HG03097 (cell line): ENCODE measurements at regions not wholly inside any gene's neighbourhood (a gene's known extent, or its start where the extent isn't known, plus 50 kb on each side); places are given as distances from the start of the nearest gene placed in this dataset.

Source experiments
- ATAC-seq: cut with Tn5 transposase; IDR thresholded peaks from one replicate; pipeline ENCODE4 v1.9.1; 2021; ENCODE audit not compliant: unreplicated experiment, low FRiP score

DNA sequence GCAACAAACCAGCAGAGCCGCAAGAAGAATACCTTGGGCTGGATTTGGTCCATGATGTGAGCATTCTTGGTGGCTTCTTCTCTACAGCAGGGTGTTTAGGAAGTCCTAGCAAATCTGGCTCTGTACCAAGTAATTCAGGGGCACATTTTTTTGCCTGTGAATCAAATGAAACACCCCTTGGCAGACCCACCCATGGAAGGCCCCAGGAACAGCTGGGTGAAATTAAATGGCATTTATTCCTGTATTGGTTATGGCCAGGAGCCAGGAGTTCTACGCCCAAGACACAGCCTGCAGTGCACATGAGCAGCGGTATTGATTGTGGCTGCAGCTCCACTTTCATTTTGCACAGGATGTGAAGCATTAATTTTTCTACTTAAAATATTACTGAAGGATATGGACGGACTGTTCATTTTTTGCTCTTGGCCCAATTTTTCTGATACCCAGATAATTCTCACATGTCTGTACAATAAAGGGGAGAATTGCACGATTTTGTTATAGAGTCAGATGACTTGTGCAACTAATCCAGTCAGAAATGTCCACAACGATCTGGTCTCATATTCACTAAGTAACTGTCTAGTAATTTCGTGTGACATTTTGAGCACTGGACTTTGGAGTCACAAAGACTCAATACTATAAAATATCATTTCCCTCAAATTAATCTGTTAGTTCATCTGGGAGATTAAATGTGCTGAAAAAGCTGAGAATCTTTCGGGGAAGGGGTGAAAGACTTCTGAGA lies 120.7 kb upstream of the APC start:
- ATAC-seq, result no peak

GRCh38 chr5:112625246-112625645 lies 112.4 kb upstream of the APC start:
- ATAC-seq, result no peak

- ATAC-seq, result no peak
Measured at GRCh38 chr5:112625689-112626438, 111.8 kb upstream of the APC start.

DNA sequence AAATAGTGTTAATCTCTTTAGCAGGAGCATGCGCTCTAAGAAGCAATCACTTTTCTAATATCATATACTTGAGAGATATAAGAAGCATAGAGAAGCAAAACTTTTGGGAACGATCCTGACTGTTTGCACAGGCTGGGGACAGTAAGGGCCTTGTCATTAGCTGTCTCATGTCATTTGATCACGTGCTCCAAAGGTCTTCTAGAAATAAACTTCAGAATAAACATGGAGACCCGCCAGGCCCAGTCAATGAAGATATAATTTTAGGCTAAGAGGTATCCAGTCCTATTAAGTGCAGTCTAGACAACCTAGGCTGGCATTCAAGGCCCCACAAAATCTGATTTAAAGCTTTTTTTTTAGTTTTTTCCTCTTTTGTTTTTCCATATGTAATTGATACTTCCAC lies 111.0 kb upstream of the APC start:
- no peak for ATAC-seq

DNA sequence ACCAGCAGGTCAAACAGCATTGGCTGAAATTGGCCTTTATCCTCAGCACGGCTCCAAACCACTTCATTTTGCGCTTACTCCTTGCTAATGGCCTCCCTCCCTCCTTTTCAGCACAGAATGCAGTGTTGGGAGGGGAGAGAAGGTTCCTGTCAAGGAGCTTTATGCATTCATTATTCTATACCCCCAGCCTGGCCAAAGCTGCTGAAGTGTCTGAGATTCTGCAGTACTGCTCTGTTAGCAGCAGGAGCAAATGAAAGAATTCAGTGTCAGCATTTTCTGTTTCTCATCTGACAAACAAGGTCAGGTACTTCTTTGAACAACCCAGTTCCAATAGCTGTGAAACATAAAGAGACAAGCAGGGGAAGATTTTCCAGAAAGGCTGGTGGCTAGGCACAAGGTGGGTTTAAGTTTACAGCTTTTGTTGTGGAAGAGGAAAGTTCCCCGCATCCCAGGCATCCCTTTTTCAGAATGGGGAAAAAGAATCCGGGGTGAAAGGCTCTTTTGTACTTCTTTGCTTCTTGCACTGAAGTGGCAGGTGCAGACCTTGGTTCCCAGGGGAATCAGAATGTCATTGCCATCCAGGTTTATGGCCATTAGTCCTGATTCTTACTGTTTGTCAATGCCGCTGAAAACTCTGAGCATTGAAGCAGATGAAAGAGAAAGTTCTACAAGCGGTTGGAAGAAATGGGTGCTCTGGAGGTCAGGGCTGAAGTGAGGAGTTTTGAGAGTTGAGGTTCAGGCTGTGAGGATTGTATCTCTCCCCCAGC lies 109.3 kb upstream of the APC start:
- no peak for ATAC-seq

GRCh38 chr5:112630246-112631009 lies 107.3 kb upstream of the APC start:
- no peak for ATAC-seq

- ATAC-seq, result no peak
Measured at GRCh38 chr5:112634166-112634565, 103.5 kb upstream of the APC start.

DNA sequence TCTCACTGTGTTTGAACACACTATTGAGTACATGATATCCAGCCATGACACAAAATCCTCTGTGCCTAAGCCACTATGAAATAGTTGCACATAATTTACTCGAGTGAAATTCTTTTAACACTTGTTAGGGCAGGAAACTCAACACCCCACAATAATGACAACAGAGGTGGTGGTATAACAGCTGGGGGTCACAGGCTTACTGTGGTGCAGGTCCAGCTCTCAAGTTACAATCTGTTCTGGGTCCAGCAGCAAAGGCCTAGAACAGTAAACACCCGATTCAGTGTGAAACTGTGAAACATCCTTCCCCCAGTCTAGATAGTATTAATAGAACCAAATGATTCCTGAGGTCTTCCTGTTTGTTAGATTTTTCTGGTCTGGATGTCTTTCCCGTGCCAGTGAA lies 102.9 kb upstream of the APC start:
- ATAC-seq, result no peak

DNA sequence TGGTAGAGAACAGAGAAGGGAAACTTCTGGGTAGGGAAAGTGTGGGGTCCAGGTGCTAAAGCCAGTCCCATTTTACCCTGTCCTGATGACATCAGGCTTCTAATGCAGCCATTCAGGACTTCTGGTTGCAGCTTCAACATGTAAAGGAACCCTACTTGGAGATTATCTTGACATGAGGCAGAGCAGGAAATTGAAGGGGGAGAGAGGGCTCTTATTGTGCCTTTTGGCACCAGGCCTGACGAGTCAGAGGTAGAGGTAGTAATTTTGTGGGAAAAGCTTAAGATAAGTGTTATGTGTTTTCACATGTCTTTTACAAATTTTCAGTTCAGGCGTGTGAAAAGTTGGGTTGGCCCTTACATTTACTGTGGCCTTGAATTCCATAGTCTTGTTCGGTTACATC lies 102.4 kb upstream of the APC start:
- no peak for ATAC-seq

GRCh38 chr5:112635771-112636731 lies 101.6 kb upstream of the APC start:
- ATAC-seq, result no peak

DNA sequence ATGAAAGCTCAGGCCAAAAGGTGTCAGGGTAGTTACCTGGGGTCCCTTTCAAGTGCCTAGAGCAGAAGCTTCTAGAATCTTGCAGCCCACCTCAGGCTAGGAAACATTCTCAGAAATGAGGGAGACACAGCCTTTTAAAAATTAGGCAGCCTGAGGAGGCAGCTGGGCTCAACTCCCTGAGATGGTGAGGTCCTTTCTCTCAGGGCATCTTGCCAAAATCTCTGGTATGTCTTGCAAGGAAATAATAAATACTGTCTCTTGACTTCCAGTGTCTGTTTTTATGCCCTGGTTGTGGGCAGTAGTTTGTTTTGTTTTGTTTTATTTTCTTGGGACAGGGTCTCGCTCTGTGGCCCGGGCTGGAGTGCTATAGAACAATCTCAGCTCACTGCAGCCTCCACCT lies 100.9 kb upstream of the APC start:
- no peak for ATAC-seq

DNA sequence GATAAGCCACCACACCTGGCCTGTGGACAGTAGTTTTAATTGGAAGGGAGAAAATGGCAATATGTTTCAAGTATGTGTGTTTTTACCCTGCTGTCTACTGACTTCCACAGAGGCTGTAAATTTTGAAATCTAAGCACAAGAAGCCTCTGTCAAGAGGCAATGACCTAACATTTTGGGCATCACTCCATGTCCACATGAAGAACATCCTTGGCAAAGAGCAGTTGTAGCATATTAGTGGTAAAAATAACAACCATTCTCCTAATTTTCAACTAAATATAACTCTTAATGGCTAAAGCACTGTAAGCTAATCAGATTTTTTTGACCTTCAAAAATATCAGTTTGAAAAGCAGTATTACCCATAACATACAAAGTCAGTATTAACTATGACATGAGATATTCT lies 100.3 kb upstream of the APC start:
- no peak for ATAC-seq

GRCh38 chr5:112640546-112640945 lies 97.1 kb upstream of the APC start:
- no peak for ATAC-seq

GRCh38 chr5:112641515-112642110 lies 96.1 kb upstream of the APC start:
- no peak for ATAC-seq

DNA sequence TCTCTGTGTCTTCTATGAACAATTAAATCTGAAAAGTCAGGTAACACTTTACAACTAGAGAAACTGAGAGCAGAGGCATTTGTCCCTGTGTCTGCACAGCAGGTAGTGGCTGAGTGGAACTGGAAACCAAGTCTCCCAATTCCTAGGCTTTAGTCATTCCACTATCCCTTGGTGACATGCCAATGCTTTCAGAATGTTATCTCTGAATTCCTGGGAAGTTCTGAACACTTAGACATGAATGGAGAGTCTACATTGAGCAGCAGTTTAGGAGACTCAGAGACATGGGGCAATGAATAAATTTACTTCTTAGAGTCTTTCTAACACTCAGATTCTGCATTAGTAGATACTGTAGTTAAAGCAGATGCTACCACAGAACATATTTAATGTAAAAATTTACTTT lies 94.8 kb upstream of the APC start:
- ATAC-seq, result no peak

DNA sequence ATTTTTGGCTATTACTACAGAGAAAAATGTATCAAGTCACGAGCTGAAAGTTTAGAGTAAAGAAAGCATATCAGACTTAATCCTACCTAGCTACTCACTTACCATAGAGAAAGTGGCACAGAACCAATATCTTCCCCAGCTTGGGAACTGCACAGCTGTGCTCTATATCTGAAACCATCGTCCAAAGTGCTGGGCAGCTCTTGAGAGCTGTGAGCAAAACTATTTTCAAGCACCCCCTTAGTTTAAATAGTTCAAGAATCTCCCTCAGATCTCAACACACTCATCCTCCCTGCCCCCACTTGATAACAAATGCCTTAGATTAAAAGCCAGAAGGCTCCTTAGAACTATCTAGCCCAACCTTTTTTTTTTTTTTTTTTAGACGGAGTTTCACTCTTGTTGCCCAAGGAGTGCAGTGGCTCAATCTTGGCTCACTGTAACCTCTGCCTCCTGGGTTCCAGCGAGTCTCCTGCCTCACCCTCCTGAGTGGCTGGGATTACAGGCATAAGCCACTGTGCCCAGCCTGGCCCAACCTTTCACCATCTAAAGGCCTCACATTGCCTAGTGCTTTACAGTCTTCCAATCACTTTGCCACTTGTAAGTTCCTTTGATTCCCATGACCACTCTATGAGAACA lies 94.2 kb upstream of the APC start:
- no peak for ATAC-seq

GRCh38 chr5:112646139-112646936 lies 91.3 kb upstream of the APC start:
- no peak for ATAC-seq

DNA sequence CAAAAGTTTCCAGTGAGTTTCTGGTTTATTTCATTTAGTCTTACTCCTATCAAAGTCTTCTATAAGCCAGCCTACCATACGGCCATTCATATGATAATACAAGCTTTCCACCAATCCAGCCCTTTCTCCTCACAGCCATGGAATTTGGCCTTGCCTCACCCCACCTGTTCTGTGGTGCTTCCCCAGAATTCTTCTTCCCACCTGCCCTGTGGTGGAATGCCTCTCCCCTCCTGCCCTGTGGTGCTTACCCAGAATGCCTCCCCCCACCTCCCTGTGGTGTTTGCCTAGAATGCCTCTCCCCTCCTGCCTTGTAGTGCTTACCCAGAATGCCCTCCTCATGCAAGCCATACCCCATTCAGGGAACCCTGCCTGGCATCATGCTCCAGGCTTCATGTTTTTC lies 90.3 kb upstream of the APC start:
- ATAC-seq, result no peak
